Inferior parietal cortex (tissue), 1 donor: ENCODE measurements at regions not wholly inside any gene's neighbourhood (a gene's known extent, or its start where the extent isn't known, plus 50 kb on each side); places are given as distances from the start of the nearest gene placed in this dataset.

ENCODE experiments used
- DNase-seq: peaks from one replicate; pipeline ENCODE4 v3.0.0-alpha.2; 2016; ENCODE audit errors: extremely low spot score

- DNase-seq = no peak
Observed at GRCh38 chr1:60444680-60445079, 371.1 kb upstream of the C1orf87 start.

DNA sequence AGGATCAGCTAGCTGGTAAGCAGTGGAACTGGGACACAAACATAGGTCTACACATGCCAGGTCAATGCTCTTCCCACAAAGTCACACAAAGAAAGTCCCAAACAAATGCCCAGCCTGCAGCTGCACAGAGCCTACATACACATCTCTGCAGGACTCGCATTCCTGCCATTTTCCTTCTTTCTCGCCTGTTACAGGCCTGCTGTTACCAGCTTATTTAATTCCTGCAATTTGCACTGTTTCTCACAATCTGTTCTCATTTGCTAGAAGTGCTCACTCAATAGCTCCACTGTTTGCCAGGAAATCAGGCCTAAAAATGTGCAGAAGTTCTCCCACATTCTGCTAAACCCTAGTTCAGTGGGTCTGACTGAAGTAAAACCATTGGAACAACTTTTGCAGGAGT lies 362.6 kb upstream of the C1orf87 start:
- DNase-seq = peak; percentile 25

DNA sequence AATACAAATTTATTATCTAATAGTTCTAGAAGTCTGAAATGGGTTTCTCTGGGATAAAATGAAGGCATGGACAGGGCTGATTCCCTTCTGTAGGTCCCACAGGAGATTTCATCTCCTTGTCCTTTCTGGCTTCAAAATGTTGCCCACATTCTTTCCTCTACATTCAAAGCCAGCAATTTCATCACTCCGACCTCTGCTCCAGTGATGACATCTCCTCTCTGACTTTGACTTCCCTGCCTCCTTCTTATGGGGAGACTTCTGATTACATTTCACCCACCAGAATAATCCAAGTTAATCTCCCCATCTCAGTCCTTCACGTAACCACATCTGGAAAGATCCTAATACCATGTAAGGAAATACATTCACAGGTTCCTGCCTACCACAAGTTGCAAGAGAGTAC lies 358.0 kb upstream of the C1orf87 start:
- no peak for DNase-seq

DNA sequence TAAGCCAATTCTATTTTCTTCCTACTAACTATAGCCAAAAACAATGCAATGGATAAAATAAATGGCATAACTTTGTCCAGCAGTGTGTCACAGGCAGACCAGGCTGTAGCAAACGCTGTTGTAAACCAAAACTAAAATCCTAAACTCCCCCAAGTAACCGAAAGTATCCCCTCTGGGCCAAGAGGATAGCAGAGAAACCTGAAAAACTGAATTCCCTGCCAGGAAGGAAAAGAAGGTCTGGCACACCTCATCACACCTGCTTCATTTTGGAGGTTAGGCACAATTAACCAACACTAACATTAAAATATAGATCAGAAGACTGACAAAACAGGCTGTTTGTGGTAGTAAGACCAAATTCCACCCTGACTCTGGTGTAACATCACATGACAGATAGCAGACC lies 356.8 kb upstream of the C1orf87 start:
- DNase-seq = no peak

- no peak for DNase-seq
Observed at GRCh38 chr1:60428127-60428526, 354.6 kb upstream of the C1orf87 start.

DNA sequence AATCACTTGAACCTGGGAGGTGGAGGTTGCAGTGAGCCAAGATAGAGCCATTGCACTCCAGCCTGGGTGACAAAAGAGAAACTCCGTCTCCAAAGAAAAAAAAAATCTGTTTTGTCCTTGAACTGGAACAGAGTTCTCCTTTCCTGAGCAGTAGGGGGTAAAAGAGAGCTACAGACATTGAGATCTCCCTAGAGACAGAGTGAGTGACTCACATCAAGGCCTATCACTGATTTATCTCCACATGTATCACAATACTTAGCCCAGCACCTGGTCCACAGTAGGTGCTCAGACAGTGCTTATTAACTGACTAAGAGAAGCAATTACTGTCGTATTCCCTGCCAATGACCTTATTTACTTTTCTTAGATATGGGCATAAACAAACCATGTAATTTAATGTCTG lies 354.1 kb upstream of the C1orf87 start:
- DNase-seq = no peak

- no peak for DNase-seq
Observed at GRCh38 chr1:60427194-60427593, 353.6 kb upstream of the C1orf87 start.

GRCh38 chr1:60425528-60425927 lies 352.0 kb upstream of the C1orf87 start:
- DNase-seq = no peak

GRCh38 chr1:60423146-60423780 lies 349.7 kb upstream of the C1orf87 start:
- no peak for DNase-seq

DNA sequence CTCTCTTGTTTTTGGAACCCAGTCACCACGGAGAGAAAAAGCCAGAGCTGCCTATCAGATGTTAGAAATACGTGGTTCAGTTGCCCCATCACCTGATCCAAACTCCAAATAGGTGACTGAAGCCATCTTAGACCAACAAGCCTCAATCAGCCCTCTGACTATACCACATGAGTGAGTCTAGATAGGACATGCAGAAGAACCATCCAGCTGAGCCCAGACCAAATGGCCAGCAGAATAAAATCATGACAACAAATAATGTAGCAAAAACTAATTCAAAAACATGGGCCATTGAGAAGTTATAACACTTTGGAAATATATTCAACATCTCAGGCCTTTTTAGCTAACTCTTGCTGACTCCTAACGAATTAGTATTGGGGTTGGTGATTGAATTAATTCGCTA lies 348.4 kb upstream of the C1orf87 start:
- no peak for DNase-seq

- no peak for DNase-seq
Observed at GRCh38 chr1:60419023-60419422, 345.5 kb upstream of the C1orf87 start.

- no peak for DNase-seq
Observed at GRCh38 chr1:60415696-60416095, 342.1 kb upstream of the C1orf87 start.

- DNase-seq = no peak
Observed at GRCh38 chr1:60413091-60413490, 339.5 kb upstream of the C1orf87 start.

DNA sequence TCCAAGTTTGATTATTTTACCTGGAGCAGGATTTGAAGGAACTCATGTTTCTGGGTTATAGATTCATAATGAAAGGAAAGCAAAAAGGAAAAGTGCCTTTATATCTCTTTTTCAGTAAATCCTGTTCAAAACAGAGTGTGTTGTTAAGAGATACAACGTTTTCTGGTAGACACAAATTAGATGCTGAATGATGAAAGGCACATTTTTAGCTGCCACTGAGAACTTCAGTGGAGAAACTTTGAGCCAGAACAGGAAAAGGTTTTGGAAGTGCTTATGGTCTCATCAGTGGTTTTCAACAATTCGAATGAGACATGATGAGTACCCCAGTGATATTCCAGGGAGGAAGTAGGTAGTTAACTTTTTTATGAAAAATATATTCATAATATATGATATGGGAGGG lies 338.0 kb upstream of the C1orf87 start:
- no peak for DNase-seq

DNA sequence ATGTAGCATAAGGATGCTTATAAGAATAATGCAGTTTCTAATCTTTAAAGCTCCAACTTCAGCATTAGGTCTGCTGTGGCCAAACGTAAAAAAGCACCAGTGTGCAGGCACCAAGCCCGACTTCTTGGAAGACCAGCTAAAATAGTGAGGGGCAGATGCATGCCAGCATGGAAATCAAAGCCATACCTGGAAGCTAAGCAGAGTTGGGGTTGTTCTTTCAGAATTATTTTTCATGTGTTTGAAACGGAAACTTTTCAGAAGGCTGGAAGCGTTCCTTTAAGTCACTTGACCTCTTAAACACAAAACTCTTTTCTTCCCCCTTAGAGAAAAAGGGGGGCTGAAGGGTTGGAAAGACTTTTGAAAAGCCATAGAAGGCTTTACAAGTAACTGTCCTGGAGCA lies 329.2 kb upstream of the C1orf87 start:
- no peak for DNase-seq

DNA sequence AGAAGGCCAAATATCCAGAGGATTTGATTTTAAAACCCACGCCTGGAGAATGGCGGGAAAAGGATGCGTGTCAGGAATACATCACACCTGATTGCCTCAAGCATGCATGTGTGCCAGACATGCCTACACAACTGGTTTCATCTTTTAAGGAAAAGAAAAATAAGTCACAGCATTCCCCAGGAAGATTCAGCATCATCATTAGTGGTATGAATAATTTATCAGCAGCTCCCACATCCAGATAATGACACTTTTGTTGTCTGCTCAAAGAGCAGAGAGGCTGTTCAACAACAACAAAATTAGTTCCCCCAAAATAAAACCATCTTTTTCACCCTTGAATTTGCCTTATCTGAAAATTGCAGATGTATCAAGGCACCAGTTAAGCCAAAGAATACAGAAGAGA lies 328.6 kb upstream of the C1orf87 start:
- DNase-seq = peak; percentile 10

DNA sequence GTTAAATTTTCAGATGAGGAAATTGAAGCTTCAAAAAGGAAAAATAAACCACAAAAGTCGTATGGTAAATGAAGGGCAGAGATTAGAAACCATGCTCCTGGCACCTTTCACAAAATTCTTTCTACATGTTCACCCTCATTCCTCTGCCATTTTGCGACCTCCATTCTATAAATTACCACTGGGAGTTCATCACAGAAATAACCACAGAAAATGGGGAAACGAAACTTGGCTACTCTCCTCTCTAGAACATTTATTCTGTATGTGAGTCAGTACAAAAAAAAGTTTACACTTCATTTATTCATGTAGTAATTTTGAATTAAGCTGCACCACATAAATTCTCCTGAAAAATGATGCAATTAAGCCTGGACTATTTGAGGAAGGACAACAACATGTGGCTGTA lies 320.9 kb upstream of the C1orf87 start:
- no peak for DNase-seq

DNA sequence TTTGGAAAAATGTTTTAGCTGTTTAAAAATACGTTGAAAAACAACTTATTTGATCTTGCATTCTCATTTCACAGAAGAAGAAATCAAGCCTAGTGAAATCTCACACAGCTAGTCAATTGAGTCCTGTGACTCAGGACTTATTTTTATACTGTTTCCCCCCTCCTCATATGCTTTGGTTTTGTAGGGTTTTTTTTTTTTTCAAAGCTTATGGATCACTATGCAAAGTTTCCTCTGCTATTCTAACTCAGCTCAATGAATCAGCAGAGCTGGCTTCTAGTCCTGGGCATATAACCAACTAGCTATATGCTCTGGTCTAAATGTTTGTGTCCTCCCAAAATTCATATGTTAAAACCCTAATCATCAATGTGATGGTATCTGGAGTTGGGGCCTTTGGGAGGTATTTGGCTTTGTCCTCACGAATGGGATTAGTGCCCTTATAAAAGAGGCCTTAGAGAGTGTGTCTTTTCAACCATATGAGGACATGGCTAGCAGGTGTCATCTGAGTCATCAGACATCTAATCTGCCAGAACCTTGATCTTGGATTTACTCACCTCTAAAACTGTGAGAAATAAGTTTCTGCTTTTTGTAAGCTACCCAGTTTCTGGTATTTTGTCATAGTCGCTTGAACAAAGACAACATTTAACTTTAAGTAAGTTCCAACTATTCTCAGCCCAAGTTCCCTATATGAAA lies 317.2 kb upstream of the C1orf87 start:
- DNase-seq = no peak

- DNase-seq = no peak
Observed at GRCh38 chr1:60388092-60388987, 314.8 kb upstream of the C1orf87 start.

GRCh38 chr1:60387175-60387574 lies 313.6 kb upstream of the C1orf87 start:
- no peak for DNase-seq

GRCh38 chr1:60386249-60386648 lies 312.7 kb upstream of the C1orf87 start:
- DNase-seq = no peak

DNA sequence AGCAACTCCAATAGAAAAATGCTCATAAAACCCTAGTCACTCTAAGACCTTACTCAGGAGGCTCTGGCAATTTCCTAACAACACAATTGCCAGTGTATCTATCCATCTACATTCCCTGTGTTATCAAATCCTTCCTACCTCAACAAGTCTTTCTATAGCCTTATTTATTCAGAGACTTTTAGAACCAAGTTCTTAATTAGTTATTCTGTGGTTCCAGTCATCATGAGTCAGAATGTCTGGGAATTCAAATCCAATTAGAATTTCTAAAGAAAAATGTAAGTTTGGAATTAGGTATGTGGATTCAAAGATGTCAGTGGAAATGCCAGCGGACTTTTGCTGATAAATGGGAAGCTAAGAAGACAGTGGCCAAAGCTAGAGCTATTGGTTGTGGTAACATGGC lies 302.6 kb upstream of the C1orf87 start:
- no peak for DNase-seq

DNA sequence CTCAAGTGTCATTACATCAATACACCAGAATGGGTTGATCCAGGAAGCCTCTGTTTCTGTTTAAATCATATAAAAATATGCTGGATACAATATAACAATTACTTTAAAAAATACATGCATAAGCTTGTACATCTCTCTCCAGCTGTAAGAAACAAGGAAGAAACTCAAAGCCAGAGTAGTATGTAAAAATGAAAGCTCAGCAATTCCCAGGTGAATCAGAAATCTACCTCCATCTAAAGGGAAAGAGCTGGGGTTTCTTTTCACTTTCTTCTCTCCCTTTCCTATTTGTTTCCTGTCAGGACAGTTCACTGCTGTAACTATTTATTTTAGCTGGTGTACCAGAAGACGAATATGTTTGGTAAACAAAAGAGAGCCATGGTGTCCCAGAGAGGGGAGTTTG lies 301.0 kb upstream of the C1orf87 start:
- no peak for DNase-seq
